ENCODE measurements at regions not wholly inside any gene's neighbourhood (a gene's known extent, or its start where the extent isn't known, plus 50 kb on each side); places are given as distances from the start of the nearest gene placed in this dataset.

- no peak overlapping the region for H3K4me3 ChIP-seq
- ATAC-seq (peak in 1 of 2 donors; percentile 19), DNase-seq (no peak)
- H3K4me1 ChIP-seq, result peaks cover 4% of the 10 kb centered on the region
- no peaks in the 10 kb centered on the region for H3K9me3 ChIP-seq
- no peak for TF ChIP-seq CTCF (IDR thresholded peaks at IDR 0.05)
- no peaks in the 10 kb centered on the region for H3K27me3 ChIP-seq (ENCODE audit: low read depth)
- peak overlapping the region; percentile 24 for H3K27ac ChIP-seq
- no peaks in the 10 kb centered on the region for H3K36me3 ChIP-seq
- intact Hi-C loops (cut with DNase I), result no loop called here
Measured at GRCh38 chrX:39969099-39969818, 128.5 kb downstream of the BCOR start.

- ATAC-seq (peak in 1 of 2 donors; percentile 50), DNase-seq (no peak)
- no peak overlapping the region for H3K4me3 ChIP-seq
- H3K36me3 ChIP-seq, result no peaks in the 10 kb centered on the region
- H3K4me1 ChIP-seq, result peaks cover 4% of the 10 kb centered on the region
- peak overlapping the region; percentile 24 for H3K27ac ChIP-seq
- H3K27me3 ChIP-seq (ENCODE audit: low read depth), result no peaks in the 10 kb centered on the region
- no peaks in the 10 kb centered on the region for H3K9me3 ChIP-seq
- intact Hi-C loops (cut with DNase I), result no loop called here
- no peak for TF ChIP-seq CTCF (IDR thresholded peaks at IDR 0.05)
Measured at GRCh38 chrX:39969819-39970504, 127.8 kb downstream of the BCOR start.

- intact Hi-C loops (cut with DNase I), result no loop called here
- Histone ChIP-seq H3K4me3 (no peak overlapping the region), H3K27me3 (ENCODE audit: low read depth) (no peaks in the 10 kb centered on the region)
Measured at GRCh38 chrX:39971760-39972159, 126.0 kb downstream of the BCOR start.

GRCh38 chrX:39972340-39972739 is 125.4 kb downstream of the BCOR start:
- Histone ChIP-seq H3K27ac (no peak overlapping the region), H3K4me1 (peaks cover 4% of the 10 kb centered on the region), H3K27me3 (ENCODE audit: low read depth) (no peaks in the 10 kb centered on the region), H3K36me3 (no peaks in the 10 kb centered on the region), H3K9me3 (no peaks in the 10 kb centered on the region), H3K4me3 (no peak overlapping the region)
- no peak for TF ChIP-seq CTCF (IDR thresholded peaks at IDR 0.05)
- no peak for ATAC-seq
- DNase-seq, result no peak
- intact Hi-C loops (cut with DNase I), result no loop called here

More at GRCh38 chrX:39971760-39972159, 126.0 kb downstream of the BCOR start:
- Histone ChIP-seq H3K4me1 (peaks cover 4% of the 10 kb centered on the region), H3K9me3 (no peaks in the 10 kb centered on the region), H3K27ac (no peak overlapping the region), H3K36me3 (no peaks in the 10 kb centered on the region)
- no peak for ATAC-seq
- no peak for TF ChIP-seq CTCF (IDR thresholded peaks at IDR 0.05)
- no peak for DNase-seq

- no peak for DNase-seq
- H3K36me3 ChIP-seq, result no peaks in the 10 kb centered on the region
- peaks cover 4% of the 10 kb centered on the region for H3K4me1 ChIP-seq
- TF ChIP-seq CTCF (IDR thresholded peaks at IDR 0.05), result no peak
- no peak overlapping the region for H3K4me3 ChIP-seq
- no peaks in the 10 kb centered on the region for H3K27me3 ChIP-seq (ENCODE audit: low read depth)
- H3K9me3 ChIP-seq, result no peaks in the 10 kb centered on the region
- ATAC-seq, result no peak
- H3K27ac ChIP-seq, result no peak overlapping the region
- intact Hi-C loops (cut with DNase I), result no loop called here
Measured at GRCh38 chrX:39973810-39974209, 123.9 kb downstream of the BCOR start.

Measured in lower lobe of right lung (tissue), 2 donors.